ENCODE measurements at regions not wholly inside any gene's neighbourhood (a gene's known extent, or its start where the extent isn't known, plus 50 kb on each side); places are given as distances from the start of the nearest gene placed in this dataset.
"Not testable (repeated sequence)": the region's sequence is repeated elsewhere in the genome, so short reads cannot be mapped to it uniquely, and the experiment has no call there.

DNA sequence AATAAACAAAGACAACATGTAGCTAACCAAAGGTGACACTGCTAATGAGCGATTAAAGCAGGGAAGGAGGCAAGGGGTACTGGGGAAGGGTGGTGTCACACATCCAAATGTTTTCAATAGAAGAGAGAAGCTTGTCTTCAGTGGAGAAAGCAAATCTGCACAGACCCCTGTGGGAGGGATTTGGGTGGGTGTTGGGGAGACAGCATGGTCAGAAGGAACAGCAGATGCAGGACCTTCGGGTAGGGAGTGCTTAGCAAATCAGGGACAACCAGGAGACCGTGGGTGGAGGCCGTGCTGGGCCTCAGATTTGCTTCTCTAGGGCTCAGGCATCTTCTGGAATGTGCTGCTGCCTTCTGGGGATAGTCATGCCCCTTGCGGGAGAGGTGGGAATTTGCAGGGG is 185.3 kb upstream of the RAB6C start:
- no peak for DNase-seq (ENCODE audit: low read depth)

DNA sequence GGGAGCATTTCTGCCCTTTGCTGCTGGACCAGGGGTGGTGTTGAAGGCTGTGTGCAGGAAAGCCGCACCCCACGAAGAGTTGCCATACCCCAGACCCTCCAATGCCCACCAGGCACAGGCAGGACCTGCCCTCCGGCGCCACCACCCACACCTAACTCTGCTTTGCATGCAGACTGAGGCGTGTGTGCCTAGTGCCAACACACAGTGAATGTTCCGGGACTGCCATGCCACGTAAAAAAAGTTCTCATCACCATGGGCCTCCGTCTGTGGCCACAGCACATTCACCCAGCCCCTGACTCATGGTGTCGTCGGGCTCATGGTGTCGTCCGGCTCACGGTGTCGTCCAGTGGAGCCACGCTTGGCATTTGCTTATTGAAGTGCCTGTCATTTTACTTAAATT is 184.9 kb upstream of the RAB6C start:
- no peak for DNase-seq (ENCODE audit: low read depth)

GRCh38 chr2:129796225-129796624 is 183.2 kb upstream of the RAB6C start:
- no peak for DNase-seq (ENCODE audit: low read depth)

DNA sequence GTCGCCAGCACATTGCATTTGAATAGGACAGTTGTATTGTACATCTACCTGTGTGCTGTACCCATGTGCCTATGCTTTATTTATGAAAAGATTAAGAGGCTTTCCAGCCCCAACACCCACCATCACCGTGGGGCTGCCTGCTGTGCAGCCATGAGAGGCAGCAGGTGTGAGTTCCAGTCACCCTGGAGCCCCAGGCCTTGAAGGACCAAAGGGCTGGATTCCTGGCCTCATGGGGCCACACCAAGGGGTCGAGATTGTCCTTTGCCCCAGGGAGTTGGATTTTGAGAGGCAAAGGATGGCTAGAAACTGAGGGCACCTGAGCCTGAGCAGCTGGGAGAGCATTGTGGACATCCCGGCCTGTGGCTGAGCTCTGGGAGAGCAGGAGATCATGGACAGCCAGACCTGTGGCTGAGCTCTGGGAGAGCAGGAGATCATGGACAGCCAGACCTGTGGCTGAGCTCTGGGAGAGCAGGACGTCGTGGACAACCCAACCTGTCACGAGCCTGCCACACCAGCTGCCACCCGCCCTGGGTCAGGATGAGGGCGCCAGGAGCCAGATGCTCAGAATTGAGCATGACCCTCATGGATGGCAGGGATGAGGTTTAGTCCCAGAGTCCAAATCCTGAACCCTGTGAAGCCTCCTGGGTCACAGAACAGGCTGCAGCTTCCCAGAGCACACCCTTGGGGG is 182.5 kb upstream of the RAB6C start:
- no peak for DNase-seq (ENCODE audit: low read depth)

GRCh38 chr2:129797489-129798300 is 181.8 kb upstream of the RAB6C start:
- DNase-seq (ENCODE audit: low read depth), result no peak

- no peak for DNase-seq (ENCODE audit: low read depth)
These were observed 181.2 kb upstream of the RAB6C start for GRCh38 chr2:129798301-129798581.

DNA sequence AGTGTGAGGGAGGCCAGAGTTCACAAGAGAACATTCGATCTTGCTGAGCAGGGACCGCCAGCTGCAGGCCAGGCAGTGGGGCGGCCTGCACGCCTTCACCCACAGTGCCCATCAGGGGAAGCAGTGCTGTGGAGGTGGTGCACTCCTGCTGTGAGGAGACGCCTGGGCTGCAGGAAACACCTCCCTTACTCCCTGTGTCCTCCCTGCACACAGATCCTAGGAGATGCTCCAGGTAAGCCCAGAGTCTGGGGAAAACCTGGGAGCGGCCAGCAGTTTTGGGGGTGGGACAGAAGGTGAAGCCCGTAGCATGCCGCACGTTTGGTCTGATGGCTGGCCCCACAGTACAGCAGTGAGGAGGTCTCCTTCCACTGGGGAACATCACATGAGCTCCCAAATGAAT is 180.8 kb upstream of the RAB6C start:
- no peak for DNase-seq (ENCODE audit: low read depth)

- DNase-seq (ENCODE audit: low read depth), result peak; percentile 10
These were observed 180.2 kb upstream of the RAB6C start for GRCh38 chr2:129799036-129799958.

GRCh38 chr2:129800285-129800684 is 179.2 kb upstream of the RAB6C start:
- no peak for DNase-seq (ENCODE audit: low read depth)

DNA sequence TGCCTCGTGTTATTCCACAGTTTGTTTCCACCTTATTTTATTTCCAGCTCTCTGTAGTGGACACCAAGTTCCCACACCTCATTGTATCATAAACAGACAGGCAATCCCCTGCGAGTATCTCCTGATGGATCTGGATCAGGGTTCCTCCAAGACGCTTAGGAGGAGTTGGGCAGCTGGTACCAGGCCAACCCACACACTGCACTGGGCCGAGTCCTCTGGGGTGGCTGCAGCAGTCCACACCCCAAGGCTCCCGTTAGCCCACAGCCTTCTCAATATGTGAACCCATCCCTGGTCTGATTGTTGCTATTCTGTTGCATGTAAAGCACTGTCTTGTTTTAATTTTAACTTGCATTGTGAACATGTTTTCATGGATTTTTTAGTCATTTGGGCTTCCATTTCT is 178.8 kb upstream of the RAB6C start:
- DNase-seq (ENCODE audit: low read depth), result no peak

GRCh38 chr2:129801575-129801974 is 177.9 kb upstream of the RAB6C start:
- DNase-seq (ENCODE audit: low read depth), result peak; percentile 96

DNA sequence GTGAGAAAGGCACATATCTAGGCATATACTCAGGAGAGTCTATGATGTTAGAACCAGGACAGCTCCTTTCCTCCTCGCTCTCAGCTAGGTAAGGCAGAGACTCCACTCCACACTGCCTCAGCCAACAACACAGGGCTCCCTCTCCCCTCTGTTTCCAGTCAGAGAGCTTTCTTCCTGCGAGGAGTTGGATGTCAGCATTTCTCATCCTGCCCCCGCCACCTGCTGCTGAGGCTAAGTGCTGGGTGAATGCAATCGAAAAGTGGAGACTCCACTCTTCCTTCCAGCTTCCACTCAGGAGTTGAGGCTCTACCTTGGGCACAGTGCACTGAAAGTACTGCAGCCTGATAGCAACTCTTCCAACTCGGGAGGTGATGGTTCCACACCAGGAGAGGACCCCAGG is 177.2 kb upstream of the RAB6C start:
- DNase-seq (ENCODE audit: low read depth), result no peak

GRCh38 chr2:129803032-129803431 is 176.4 kb upstream of the RAB6C start:
- peak; percentile 71 for DNase-seq (ENCODE audit: low read depth)

DNA sequence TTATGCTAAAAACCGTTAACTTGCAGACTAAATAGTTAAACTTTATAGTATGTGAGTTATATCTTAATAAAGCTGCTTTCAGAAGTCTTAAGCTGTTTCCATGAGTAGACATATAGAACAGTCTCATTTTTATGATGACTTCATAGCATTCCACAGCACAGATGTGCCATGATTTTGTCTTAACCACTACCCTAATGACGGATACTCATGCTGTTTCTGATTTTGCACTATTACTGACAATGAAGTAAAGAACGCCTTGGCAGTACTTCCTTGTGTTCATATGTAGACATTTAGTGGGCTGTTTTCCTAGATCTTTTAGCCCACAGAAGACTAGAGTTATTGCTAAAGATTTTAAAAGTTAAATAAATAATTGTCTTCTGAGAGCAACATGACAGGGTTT is 175.6 kb upstream of the RAB6C start:
- DNase-seq (ENCODE audit: low read depth), result no peak

GRCh38 chr2:129805899-129806298 is 173.6 kb upstream of the RAB6C start:
- no peak for DNase-seq (ENCODE audit: low read depth)

- no peak for DNase-seq (ENCODE audit: low read depth)
These were observed 173.1 kb upstream of the RAB6C start for GRCh38 chr2:129806317-129806716.

GRCh38 chr2:129806990-129807389 is 172.5 kb upstream of the RAB6C start:
- DNase-seq (ENCODE audit: low read depth), result no peak

GRCh38 chr2:129807642-129808338 is 171.7 kb upstream of the RAB6C start:
- DNase-seq (ENCODE audit: low read depth), result not testable (repeated sequence)

- DNase-seq (ENCODE audit: low read depth), result no peak
These were observed 168.9 kb upstream of the RAB6C start for GRCh38 chr2:129810521-129810920.

DNA sequence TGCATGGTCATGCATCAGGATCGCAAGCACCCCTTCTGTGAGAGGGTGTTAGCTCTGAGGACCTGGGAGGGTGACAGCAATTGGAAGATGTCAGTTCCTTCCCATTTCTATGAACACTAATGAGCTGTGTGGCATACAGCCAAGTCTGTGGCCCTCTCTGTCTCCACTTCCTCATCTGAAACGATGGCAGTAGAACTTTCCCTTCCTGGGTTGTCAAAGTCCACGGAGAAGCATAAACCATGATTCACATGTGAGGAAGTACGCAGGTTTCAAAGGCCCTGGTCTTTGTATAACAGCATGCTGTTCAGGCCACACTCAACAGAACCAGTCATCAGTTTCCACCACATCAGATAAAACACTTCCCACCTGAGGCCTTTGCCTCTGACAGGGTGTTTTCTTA is 167.4 kb upstream of the RAB6C start:
- peak; percentile 48 for DNase-seq (ENCODE audit: low read depth)

- DNase-seq (ENCODE audit: low read depth), result no peak
These were observed 166.8 kb upstream of the RAB6C start for GRCh38 chr2:129812654-129813053.

- peak; percentile 16 for DNase-seq (ENCODE audit: low read depth)
These were observed 166.1 kb upstream of the RAB6C start for GRCh38 chr2:129813404-129813803.

Measured in HT1080 (cell line).